ENCODE measurements at regions not wholly inside any gene's neighbourhood (a gene's known extent, or its start where the extent isn't known, plus 50 kb on each side); places are given as distances from the start of the nearest gene placed in this dataset.

DNA sequence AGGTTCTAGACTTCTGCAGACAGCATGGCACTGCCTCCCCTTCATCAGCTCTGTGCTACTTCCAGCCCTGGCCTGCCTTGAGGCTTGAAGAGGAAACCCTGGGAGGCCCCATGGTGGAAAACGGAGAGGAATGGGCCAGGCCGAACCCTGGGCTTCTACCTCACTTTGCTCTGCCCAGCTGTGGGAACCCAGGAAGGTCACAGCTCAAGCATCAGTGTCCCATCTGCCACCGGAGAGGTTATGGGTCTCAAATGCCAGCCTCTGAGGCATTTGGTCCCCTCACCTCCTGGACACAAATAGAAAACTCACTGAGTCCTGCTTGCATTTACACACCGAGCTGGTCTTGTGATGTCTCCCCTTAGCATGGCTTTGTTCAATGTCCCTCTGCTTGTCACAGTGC is 80.1 kb upstream of the ALDH1B1 start:
- no peak for DNase-seq (ENCODE audit: low spot score)

DNA sequence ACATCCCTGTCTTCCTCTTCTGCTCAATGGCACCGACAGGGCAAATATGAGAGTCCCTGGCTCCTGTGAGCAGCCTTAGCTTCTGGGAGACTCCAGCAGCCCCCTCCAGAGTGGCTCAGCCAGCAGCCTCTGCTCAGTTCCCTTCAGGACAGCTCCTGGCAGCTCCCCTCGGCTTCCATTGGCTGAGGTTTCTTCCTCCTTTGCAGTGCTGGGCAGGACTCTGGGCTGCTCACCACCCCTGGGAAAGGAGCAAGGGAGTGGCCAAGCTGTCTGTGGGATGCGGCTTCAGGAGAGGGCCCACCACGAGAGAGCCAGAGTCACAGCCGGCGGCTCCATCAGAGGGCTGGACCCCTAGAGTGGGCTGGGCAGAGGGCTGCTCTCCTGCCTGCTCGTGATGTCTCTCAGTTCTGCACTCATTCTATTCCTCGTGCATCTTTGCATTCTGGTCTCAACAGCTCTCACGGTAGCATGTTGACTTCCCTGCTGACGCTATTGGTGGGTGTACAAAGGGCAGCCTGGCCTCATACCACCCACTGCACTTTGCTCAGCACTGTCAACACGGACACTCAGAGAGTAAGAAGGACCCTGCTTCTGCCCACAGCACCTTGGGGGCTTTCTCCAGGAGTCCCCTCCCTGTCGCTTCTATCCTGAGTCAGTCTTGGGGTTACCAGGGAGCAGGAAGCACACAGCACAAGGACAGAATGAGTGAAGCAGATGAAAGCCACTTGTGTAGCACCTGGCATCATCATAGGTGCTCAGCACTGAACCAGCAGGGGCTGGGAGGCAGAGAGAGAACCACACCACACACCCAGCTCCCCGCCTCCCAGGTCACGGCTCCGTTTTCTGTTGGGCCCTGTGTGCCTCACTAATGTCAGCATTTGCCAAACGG is 80.9 kb upstream of the ALDH1B1 start:
- peak; percentile 43 for DNase-seq (ENCODE audit: low spot score)

DNA sequence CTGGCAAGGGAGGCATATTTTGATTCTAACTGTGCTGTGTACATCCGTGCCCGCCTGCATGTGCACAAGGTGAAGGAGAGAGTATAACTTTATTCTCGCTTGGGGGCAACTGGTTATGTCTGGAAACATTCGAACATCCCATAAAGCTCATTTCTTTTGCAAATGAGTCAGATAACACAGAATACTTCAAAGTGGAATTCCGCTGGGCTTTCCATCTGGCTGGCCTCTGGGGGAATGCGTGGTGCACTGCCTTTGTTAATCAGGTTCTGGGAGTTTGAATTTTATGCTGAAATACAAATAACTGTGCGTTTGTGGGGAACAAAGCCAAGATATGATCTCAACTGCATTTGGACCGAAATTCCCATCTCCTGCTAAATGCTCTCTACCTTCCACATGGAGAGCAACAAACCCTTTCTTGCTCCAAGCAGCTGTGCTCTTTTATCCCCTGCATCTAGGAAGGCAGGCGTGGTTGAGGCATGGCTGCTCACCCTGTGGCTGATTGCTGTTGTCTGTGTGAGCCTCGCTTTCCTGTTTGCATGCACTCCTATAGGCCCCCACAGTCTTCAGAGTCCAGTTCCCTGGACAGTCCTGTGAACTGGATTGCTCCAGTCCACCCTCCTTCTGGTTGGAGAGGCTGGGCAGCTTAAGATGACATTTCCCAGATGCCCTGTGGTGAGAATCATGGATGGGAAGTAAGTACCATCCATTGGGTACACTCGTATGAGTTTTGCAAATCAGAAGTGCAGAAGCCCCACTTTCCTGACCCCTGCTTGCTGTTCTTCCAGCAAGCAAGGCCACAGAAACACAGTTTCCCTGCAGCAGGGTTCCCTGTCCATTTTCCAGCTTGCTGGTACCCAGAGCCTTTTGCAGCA is 82.9 kb upstream of the ALDH1B1 start:
- DNase-seq (ENCODE audit: low spot score): peak; percentile 54

DNA sequence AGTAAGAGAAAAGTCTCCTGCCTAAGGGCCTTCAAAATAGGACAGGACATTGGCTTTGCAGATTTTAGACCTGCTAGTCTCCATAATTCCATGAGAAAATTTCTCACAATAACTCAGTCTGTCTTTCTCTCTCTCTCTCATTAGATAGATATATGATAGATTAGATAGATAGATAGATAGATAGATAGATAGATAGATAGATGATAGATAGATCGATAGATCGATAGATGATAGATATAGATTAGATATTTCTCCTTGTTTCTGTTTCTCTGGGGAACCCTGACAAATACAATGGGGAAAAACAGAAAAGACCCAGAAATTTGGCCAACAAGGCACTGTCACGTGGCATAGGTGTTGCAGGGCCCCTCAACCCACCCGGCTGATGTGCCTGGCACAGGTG is 84.4 kb upstream of the ALDH1B1 start:
- no peak for DNase-seq (ENCODE audit: low spot score)

DNA sequence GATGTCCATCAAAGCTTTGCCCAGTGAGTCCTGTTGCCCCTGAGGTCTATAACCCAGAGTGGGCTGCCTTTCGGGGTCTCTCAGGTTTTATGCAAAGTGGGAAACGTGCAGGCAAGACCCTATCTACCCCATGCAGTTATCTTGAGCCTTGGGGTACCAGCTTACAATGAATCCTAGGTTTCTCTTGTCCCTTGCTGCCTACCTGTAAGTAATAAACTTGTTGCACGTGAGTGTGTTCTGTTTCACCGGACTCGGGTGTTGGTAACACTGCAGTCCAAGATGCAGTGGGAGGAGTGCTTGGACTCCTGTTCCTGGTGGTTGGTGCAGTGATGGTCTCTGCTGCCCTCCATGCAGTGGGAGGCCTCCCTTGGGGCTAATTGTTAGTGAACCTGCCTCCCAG is 85.6 kb upstream of the ALDH1B1 start:
- DNase-seq (ENCODE audit: low spot score): no peak

DNA sequence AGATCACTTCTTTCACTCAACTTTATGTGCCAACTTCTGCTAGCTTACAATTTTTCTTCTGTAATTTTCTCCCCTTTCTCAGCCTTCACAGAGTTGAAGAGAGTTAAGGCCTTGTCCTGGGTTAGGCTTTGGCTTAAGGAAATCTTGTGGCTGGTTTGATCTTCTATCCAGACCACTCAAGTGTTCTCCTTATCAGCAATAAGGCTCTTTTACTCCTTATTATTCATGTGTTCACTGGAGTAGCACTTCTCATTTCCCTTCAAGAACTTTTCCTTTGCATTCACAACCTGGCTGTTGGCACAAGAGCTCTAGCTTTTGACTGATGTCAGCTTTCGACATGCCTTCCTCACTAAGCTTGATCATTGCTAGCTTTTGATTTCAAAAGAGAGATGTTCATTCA is 86.9 kb upstream of the ALDH1B1 start:
- DNase-seq (ENCODE audit: low spot score): no peak

DNA sequence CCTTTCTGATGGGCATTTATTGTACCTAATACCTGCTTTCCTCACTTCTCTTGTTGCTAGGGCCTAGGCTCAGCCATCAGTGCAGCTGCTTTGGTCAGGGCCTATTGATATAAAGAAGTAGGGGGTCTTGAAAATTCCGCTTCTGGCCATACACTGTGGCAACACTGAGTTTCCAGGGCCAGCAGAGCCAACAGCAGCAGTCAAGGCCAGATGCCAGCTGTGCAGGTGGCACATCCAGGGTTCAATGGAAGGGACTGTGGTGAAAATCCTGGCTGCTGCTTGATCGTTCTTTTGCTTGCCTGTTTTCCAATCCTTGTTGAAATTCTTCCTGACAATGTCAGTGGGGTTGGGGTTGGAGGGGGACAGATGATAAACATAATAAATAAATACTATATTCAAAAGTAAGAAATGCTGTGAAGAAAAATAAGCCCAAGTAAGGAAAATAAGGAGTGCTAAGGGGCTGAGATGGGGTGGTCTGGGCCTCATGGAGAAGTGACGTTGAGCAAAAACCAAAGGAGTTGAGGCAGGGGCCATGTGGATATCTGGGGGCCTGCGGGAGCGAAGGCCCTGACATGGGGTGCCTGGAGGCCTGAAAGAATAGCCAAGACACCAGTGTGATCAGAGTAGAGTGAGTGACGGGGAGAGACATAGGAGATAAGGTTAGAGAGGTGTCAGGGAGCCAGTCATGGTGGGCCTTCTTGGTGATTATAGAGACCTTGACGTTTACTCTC is 91.0 kb upstream of the ALDH1B1 start:
- no peak for DNase-seq (ENCODE audit: low spot score)

DNA sequence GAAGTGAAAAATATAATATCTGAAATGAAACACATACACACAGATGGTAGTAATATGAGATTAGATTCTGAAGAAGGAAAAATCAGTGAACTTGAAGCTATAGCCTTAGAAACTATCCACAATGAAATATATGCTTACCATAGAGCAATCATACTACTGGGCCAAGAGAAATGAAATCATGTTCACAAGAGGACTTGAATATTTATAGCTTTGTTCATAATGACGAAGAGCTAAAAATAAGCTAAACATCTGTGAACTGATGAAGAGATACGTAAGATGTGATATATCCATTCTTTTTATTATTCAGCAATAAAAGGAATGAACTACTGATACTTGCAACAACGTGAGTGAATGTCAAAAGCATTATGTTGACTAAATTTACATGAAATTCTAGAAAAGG is 92.6 kb upstream of the ALDH1B1 start:
- no peak for DNase-seq (ENCODE audit: low spot score)

DNA sequence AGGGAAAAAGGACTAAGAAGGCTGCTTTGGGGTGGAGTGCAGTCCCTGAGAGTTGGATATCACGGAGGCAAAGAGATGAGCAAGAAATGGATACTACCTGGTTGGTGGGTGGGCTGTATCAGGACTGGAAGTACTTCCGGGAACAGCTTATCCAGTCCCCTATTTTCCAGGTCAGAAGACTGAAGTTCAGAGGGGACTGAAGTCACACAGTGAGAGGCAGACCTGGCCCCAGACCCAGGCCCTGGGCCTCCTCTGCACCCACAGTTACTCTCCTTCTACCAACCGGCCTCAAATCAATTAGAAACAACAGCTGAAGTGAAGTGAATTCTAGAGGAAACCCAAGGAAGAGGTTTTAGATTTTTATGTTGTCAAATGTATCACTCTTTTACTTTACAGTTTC is 93.6 kb upstream of the ALDH1B1 start:
- DNase-seq (ENCODE audit: low spot score): no peak

DNA sequence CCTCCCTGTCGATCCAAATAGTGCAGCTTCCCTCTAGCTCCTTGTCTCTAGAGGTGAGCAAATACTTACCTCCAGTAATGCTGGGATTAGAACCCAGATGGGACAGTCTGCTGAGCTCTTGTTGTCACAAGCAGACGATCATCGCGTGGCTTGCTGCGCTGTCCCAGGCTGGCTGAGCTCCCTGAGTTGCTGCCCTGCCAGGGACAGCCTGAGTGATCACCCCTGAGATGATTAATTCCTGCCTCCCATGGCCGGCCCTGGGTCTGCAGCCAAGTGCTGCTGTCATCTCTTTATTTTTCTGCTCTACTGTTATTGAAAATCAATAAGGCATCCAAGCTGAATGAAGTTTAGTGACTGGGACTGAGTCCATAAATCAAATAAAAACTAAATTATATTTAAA is 94.0 kb upstream of the ALDH1B1 start:
- DNase-seq (ENCODE audit: low spot score): peak; percentile 20

DNA sequence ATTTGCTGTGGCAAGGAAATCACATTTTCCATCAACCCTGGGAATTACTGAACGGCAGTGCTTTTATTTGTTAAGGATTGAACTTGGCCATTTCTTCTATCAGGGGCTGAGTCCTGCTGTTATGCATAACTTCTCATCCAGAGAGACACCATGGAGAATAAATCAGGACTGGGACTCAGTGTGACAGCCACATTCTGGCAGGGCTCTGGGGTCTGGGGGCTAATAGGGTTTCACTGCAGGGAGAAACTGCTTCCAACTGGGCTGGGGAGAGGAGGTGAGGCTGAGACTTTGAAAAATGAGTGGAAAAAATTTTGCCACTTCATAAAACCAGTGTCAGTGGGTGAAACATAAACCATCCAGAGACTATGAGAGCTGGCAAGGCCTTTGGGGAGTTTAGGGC is 95.7 kb upstream of the ALDH1B1 start:
- DNase-seq (ENCODE audit: low spot score): no peak

DNA sequence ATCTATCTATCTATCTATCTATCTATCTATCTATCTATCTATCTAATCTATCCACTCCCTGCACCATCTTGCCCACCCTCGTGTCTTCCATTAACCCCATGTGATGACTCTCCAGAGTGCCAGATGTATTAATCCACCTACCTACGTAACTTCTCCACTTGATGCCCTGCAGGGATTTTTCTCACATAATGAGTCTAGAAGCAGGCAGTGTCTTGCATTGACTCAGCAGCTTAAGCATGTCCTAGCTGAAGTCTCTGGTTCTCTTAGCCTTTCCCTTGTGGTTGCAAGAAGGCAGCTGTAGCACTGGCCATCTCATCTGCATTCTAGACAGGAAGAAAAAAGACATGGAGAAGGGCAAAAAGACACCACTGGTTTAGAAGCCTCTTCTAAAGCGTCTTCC is 96.7 kb upstream of the ALDH1B1 start:
- no peak for DNase-seq (ENCODE audit: low spot score)

DNA sequence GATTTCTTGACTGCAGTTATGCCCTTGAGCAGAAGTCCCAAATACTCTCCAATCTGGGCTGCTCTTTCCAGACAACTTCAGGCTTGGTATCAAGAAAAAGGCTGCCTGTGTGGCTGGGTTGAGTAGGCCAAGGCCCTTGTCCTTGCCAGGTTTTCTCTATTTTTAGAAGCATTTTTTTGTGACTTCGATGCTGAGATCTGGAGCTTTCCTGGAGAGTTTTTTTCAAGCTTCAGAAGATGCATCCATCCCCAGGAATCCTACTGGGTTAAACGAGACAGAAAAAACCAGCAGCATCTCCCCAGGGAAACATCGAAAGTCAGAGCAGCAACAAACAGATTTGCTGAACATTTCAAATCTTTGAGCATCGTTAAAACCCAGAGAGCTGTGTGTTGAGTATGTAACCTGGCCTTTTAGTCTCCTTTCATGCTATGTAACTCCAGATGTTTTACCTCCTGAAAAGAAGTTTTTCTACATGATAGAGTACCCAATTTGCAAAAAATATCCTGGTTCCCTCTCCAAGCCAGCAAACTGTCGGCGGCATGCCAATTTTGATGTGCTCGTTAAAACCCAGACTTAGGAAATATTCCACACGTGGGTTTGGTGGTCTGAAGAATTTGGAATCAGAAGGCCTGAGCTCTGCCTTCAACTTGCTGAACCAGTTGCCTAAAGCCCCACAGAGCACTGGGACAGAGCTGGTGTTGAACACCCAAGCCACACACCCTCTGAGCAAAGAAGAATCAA is 98.1 kb upstream of the ALDH1B1 start:
- no peak for DNase-seq (ENCODE audit: low spot score)

DNA sequence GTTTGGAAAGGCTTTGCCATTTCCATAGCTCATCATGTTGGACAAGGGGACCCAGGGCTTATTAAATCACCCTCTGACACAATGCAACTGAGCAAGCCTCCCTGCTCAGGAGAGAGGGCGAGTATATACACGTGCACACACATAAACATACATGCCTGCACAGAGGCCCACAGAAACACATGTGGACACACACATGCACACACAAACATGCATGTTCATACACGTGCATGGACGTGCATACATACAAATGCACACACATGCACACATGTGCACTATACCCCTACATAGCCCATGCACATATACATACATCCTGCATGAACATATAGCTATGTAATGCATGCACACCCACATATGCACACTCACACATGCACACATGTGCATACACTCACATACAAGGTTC is 99.5 kb upstream of the ALDH1B1 start:
- DNase-seq (ENCODE audit: low spot score): no peak

DNA sequence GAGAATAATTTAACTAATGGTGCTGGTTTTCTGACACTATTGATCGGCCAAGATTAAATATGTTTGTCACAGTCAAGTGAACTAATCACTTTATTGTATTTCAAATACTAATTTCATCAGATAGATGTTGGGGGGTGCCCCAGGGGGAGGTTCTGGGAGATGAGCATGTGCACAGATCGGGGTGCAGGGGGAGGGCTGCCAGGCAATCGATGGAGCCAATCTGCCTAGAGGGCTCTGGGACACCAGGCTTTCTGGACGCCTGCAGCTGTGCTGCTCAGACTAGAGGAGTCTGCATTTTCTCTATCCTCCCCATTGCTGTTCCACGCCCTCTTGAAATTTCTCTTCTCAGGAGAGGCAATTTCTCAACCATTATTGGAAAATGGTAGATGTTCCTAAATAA is 100.0 kb upstream of the ALDH1B1 start:
- no peak for DNase-seq (ENCODE audit: low spot score)

DNA sequence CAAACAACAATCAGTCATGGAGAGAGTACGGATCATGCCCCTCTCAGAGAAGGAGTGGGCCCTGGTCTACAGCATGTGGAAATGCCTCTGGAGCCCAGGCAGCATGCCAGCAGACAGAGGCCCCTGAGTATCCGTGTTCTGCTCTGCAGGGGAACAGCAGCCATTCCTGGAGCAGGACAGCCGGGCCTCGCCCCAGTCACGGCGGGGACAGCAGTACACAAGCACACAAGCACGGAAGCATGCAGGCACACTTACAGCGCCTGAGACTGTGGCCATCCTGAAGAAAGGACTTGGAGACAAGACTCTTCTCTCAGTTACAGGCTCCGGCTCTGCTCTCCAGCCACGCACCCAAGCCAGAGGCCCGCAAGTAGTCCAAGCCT is 102.6 kb upstream of the ALDH1B1 start:
- no peak for DNase-seq (ENCODE audit: low spot score)

DNA sequence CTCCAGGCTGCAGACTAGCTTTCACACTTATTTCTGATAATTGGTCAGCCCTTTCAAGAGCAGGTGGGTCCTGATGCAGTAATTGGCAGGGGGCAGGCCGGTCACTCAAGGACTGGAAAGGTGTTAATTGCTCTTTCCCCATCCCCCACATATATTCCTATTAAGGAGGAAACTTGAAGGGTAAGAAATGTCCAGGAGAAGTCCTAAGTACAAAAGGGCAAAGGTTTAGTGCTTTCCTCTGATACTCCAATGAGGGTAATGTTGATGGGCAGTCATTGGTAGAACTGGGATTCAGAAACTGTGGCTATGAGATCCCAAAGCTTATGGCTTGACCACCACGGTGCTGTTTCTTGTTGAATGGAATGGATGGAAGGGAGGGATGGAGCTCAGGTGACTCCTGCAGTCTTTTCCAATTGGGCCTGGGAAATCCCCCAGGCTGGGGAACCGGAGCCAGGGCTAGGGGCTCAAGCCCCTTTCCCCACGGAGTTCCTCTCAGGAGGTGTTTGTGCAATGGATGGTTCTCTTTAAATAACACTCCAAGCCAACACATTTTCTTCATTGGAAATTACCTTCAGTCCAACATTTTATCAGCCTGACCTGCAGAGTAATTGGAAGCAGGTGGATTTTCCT is 103.2 kb upstream of the ALDH1B1 start:
- DNase-seq (ENCODE audit: low spot score): no peak

DNA sequence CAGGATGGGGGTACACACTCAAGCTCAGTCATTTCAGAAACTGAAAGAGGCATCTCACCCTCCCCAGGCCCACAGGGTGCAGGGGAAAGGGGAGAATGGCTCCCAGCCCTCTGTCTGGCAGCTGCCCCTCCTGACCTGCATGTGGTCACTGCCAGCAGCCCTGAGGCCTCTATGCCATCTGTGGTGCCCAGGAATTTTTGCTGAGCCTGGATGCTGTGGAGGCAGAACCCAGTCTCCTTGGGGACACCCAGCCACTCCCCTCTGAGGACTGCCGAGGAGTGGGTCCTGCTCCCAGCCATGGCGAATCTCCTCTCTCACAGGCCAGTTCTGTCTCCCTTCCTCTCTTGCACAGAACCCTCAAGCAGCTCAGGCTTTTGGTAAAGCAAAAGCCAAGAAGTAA is 104.0 kb upstream of the ALDH1B1 start:
- no peak for DNase-seq (ENCODE audit: low spot score)

DNA sequence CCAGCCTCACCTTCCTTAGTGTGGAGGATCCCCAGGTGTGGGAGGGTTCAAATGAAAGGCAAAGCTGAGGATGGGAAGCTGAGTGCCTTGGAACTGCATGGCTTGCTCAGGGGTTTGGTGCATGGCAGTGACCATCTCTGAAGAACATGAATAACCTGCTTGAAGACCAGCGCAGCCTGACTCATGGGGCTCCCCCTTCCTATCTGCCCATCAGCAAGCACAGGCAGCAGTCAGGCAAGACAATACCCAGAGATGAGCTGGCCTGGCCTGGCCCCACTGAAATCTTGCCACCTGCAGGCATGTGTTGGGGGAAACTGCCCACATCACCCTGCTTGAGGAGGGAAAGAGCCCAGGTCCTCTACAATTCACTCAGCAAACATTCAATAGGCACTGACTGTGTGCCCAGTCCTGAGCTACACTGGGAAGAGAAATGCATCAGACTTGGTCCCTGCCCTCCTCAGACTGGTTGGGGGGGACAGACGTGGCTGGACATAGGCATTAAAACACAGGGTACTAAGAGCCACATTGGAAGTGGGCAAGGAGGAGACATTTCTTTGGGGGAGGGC is 105.0 kb upstream of the ALDH1B1 start:
- DNase-seq (ENCODE audit: low spot score): peak; percentile 68

DNA sequence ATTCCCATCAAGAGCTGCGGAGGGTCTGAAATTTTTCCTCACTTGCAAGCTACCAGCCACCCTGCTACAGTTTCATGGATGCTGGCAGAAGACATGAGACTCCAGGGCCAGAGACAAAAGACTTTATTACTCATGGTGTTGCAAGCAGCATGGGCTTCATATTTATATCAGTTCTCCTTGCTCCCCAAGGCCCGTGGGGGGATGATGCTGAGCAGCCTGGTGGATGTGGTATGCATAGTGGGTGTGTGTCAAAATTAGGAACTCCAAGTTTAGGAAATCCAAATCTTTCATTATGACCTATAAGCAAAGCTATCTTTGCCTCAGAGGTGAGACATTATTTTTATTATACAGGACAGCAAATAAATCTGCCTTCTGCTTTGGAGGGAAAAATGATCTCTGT is 105.7 kb upstream of the ALDH1B1 start:
- no peak for DNase-seq (ENCODE audit: low spot score)

DNA sequence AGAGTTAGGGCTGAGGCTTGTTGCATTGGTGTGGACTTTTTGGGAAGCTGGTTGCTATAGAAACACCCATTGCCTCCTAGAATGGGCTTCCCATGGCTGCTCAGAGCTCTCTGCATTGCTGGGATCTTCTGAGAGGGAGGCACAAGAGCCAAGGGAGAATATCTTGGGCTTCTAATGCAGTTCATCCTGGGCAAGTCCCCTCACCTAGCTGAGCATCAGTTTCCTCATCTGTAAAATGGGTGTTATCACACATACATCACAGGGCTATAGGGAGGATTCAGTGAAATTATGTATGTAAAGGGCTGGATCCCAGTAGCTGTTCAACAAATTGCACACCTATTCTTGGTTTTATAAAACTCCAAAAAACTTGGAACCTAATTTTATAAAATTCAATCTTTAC is 106.1 kb upstream of the ALDH1B1 start:
- DNase-seq (ENCODE audit: low spot score): no peak

Data from kidney tubule cell (primary cell).